ENCODE measurements at regions not wholly inside any gene's neighbourhood (a gene's known extent, or its start where the extent isn't known, plus 50 kb on each side); places are given as distances from the start of the nearest gene placed in this dataset.
"Not testable (repeated sequence)": the region's sequence is repeated elsewhere in the genome, so short reads cannot be mapped to it uniquely, and the experiment has no call there.

GRCh38 chr2:210861038-210861665 lies 304.8 kb downstream of the CPS1 start:
- peak in 1 of 3 experiments; percentile 37 for DNase-seq

- peak in 2 of 3 experiments; percentile 3 to 13 for DNase-seq
Observed at GRCh38 chr2:210862283-210863065, 306.1 kb downstream of the CPS1 start.

- no peak for DNase-seq
Observed at GRCh38 chr2:210863283-210863682, 306.9 kb downstream of the CPS1 start.

- DNase-seq: not testable (repeated sequence)
Observed at GRCh38 chr2:210871566-210871965, 315.2 kb downstream of the CPS1 start.

- no peak for DNase-seq
Observed at GRCh38 chr2:210873631-210874030, 317.2 kb downstream of the CPS1 start.

GRCh38 chr2:210884227-210884626 lies 327.8 kb downstream of the CPS1 start:
- DNase-seq: no peak

GRCh38 chr2:210888035-210888434 lies 331.6 kb downstream of the CPS1 start:
- DNase-seq: no peak

GRCh38 chr2:210895132-210895531 lies 338.7 kb downstream of the CPS1 start:
- DNase-seq: no peak

GRCh38 chr2:210899131-210899530 lies 342.7 kb downstream of the CPS1 start:
- no peak for DNase-seq

GRCh38 chr2:210901326-210901725 lies 344.9 kb downstream of the CPS1 start:
- no peak for DNase-seq

GRCh38 chr2:210912779-210913178 lies 356.4 kb downstream of the CPS1 start:
- no peak for DNase-seq

- DNase-seq: no peak
Observed at GRCh38 chr2:210913461-210913860, 357.1 kb downstream of the CPS1 start.

GRCh38 chr2:210915912-210916311 lies 359.5 kb downstream of the CPS1 start:
- no peak for DNase-seq

- no peak for DNase-seq
Observed at GRCh38 chr2:210917465-210917864, 361.1 kb downstream of the CPS1 start.

- peak in 2 of 3 experiments; percentile 5 to 54 for DNase-seq
Observed at GRCh38 chr2:210919128-210919527, 362.7 kb downstream of the CPS1 start.

- DNase-seq: no peak
Observed at GRCh38 chr2:210922419-210922818, 366.0 kb downstream of the CPS1 start.

- DNase-seq: peak in 1 of 3 experiments; percentile 29
Observed at GRCh38 chr2:210928714-210929113, 372.3 kb downstream of the CPS1 start.

GRCh38 chr2:210938228-210938627 lies 381.8 kb downstream of the CPS1 start:
- DNase-seq: no peak

- DNase-seq: no peak
Observed at GRCh38 chr2:210946395-210946794, 390.0 kb downstream of the CPS1 start.

GRCh38 chr2:210950434-210951060 lies 394.1 kb downstream of the CPS1 start:
- not testable (repeated sequence) for DNase-seq

GRCh38 chr2:210954386-210954907 lies 398.0 kb downstream of the CPS1 start:
- DNase-seq: peak in 2 of 3 experiments; percentile 11 to 51

GRCh38 chr2:210955591-210955990 lies 399.2 kb downstream of the CPS1 start:
- DNase-seq: no peak

- no peak for DNase-seq
Observed at GRCh38 chr2:210956101-210956500, 399.7 kb downstream of the CPS1 start.

GRCh38 chr2:210961249-210961648 lies 404.9 kb downstream of the CPS1 start:
- no peak for DNase-seq
